HepG2 (cell line): ENCODE measurements at regions not wholly inside any gene's neighbourhood (a gene's known extent, or its start where the extent isn't known, plus 50 kb on each side); places are given as distances from the start of the nearest gene placed in this dataset.

Experiments
- ATAC-seq: fragments of 200-7000 bp; cut with Tn5 transposase; 3 replicates; pipeline ENCODE4 v1.9.1; 2020; ENCODE audit warnings: mild to moderate bottlenecking, moderate library complexity
- BruUV-seq: library from RNA; stranded (reverse); fragments of 400-500 nt; replicated peaks from 2 replicates; lab custom pipeline; 2021; lab: Mats Ljungman, UMichigan
- CTCF ChIA-PET: fragments of 300-600 bp; formaldehyde crosslinking; extraction: SDS; loops from one replicate; lab custom pipeline; 2021; ENCODE audit warnings: low total read pairs, inconsistent platforms, low intra/inter-chr PET ratio; lab: Yijun Ruan, JAX
- POLR2A ChIA-PET: fragments of 350-600 bp; sonication (Branson Sonifier 250); formaldehyde crosslinking; loops from one replicate; lab custom pipeline; 2020; ENCODE audit warnings: antibody characterized with exemption, inconsistent platforms; lab: Yijun Ruan, JAX
- DNase-seq: peaks from one replicate; pipeline ENCODE4 v3.0.0-alpha.2; 2015; ENCODE audit warnings: low spot score
- FAIRE-seq: peaks from 3 replicates; lab custom pipeline; 2011; peaks lifted over from hg19 to GRCh38; lab: Jason Lieb, UNC
- H2AFZ ChIP-seq: one replicate; pipeline ENCODE4 v1.6.1; 2011; ENCODE audit warnings: low read length, inconsistent platforms
- H3K27ac ChIP-seq: fragments of 300-600 bp; 3 replicates; pipeline ENCODE4 v1.8.0; 2011; ENCODE audit warnings: mixed run types, mild to moderate bottlenecking, mixed read lengths, low read length, inconsistent platforms; ENCODE audit not compliant: insufficient read depth; ENCODE audit errors: extremely low read length
- H3K27me3 ChIP-seq, 2 experiments: fragments of 200-600 bp in 1 of 2; 2 replicates in 1 of 2; 3 replicates in 1 of 2; pipeline versions ENCODE4 v1.6.0 to v1.8.0; 2011; ENCODE audit warnings: low read length in 2 of 2, mild to moderate bottlenecking in 2 of 2, moderate library complexity in 2 of 2, inconsistent platforms in 1 of 2; ENCODE audit not compliant: insufficient read depth in 2 of 2, control insufficient read depth in 1 of 2
- H3K36me3 ChIP-seq, 2 experiments: fragments of 200-600 bp in 1 of 2; replicated peaks in 1 of 2; 2 replicates in 1 of 2; 3 replicates in 1 of 2; pipeline versions ENCODE4 v1.5.1 to v1.8.0; 2011; ENCODE audit warnings: low read length in 2 of 2, inconsistent platforms in 1 of 2; ENCODE audit not compliant: insufficient read depth in 2 of 2, control insufficient read depth in 1 of 2
- H3K4me1 ChIP-seq: 2 replicates; pipeline ENCODE4 v1.5.1; 2012; ENCODE audit warnings: low read length, inconsistent platforms; ENCODE audit not compliant: insufficient read depth
- H3K4me2 ChIP-seq: 2 replicates; pipeline ENCODE4 v1.6.0; 2011; ENCODE audit warnings: low read depth, low read length, inconsistent platforms
- H3K4me3 ChIP-seq, 3 experiments: fragments of 200-600 bp in 1 of 3; sonication (generic), shearing (Covaris generic) in 1 of 3; replicated peaks in 1 of 3; 2 replicates each; pipeline ENCODE4 v1.5.1; 2011 to 2016; ENCODE audit warnings: low read length in 3 of 3, inconsistent platforms in 2 of 3, low read depth in 2 of 3, mild to moderate bottlenecking in 2 of 3, control low read depth in 1 of 3, mixed read lengths in 1 of 3; ENCODE audit not compliant: insufficient read depth in 1 of 3
- H3K79me2 ChIP-seq: one replicate; pipeline ENCODE4 v1.6.1; 2011; ENCODE audit warnings: low read length, inconsistent platforms; ENCODE audit not compliant: insufficient read depth
- H3K9ac ChIP-seq: 2 replicates; pipeline ENCODE4 v1.6.0; 2011; ENCODE audit warnings: mild to moderate bottlenecking, low read depth, low read length, inconsistent platforms; ENCODE audit not compliant: insufficient read depth
- H3K9me3 ChIP-seq: 2 replicates; pipeline ENCODE4 v1.5.1; 2012; ENCODE audit warnings: mild to moderate bottlenecking, low read length
- H4K20me1 ChIP-seq: 2 replicates; pipeline ENCODE4 v1.6.0; 2011; ENCODE audit warnings: inconsistent platforms, mild to moderate bottlenecking, low read length, moderate library complexity; ENCODE audit not compliant: insufficient read depth
- BORCS8-MEF2B ChIP-seq: sonication (generic); formaldehyde crosslinking; IDR thresholded peaks from 2 replicates; pipeline ENCODE4 v1.8.0; 2022; ENCODE audit warnings: mild to moderate bottlenecking, missing genetic modification reagents
- DNMT1 ChIP-seq: sonication (generic); formaldehyde crosslinking; IDR thresholded peaks from 2 replicates; pipeline ENCODE4 v1.5.1; 2020; ENCODE audit warnings: mild to moderate bottlenecking, missing genetic modification reagents
- ETV6 ChIP-seq: sonication (generic); formaldehyde crosslinking; conservative IDR thresholded peaks from 2 replicates; pipeline ENCODE4 v1.4.0; 2020; ENCODE audit warnings: missing genetic modification reagents
- FOSL2 ChIP-seq: sonication (generic); formaldehyde crosslinking; IDR thresholded peaks from 2 replicates; pipeline ENCODE4 v1.4.0; 2020; ENCODE audit warnings: missing genetic modification reagents
- KLF11 ChIP-seq: IDR thresholded peaks from 2 replicates; pipeline ENCODE4 v1.6.1; 2016; ENCODE audit warnings: missing compliant biosample characterization
- ONECUT2 ChIP-seq: sonication (generic); formaldehyde crosslinking; IDR thresholded peaks from 2 replicates; pipeline ENCODE4 v1.4.0; 2020; ENCODE audit warnings: missing genetic modification reagents
- RAD21 ChIP-seq: fragments of 450-650 bp; formaldehyde crosslinking; IDR thresholded peaks from 2 replicates; pipeline ENCODE4 v1.5.0; 2020; ENCODE audit warnings: mild to moderate bottlenecking
- RARG ChIP-seq: sonication (generic); formaldehyde crosslinking; IDR thresholded peaks from 2 replicates; pipeline ENCODE4 v1.4.0; 2020; ENCODE audit warnings: low read depth, mild to moderate bottlenecking, missing genetic modification reagents
- RBM22 ChIP-seq: fragments of 200-400 bp; formaldehyde crosslinking; optimal IDR thresholded peaks from 2 replicates; pipeline ENCODE3; 2017; ENCODE audit warnings: mild to moderate bottlenecking, low read length, moderate library complexity
- SRSF1 ChIP-seq: fragments of 200-400 bp; formaldehyde crosslinking; optimal IDR thresholded peaks from 2 replicates; pipeline ENCODE3; 2017; ENCODE audit warnings: mild to moderate bottlenecking, low read depth, low read length, moderate library complexity
- THAP7 ChIP-seq: sonication (generic); formaldehyde crosslinking; IDR thresholded peaks from 2 replicates; pipeline ENCODE4 v1.8.1; 2023; ENCODE audit warnings: mild to moderate bottlenecking, missing genetic modification reagents
- ZNF10 ChIP-seq: sonication (generic); formaldehyde crosslinking; IDR thresholded peaks from 2 replicates; pipeline ENCODE4 v1.4.0; 2020; ENCODE audit warnings: mild to moderate bottlenecking, low read depth, missing genetic modification reagents, borderline replicate concordance
- ZNF83 ChIP-seq: sonication (generic); formaldehyde crosslinking; IDR thresholded peaks from 2 replicates; pipeline ENCODE4 v1.4.0; 2020; ENCODE audit warnings: missing genetic modification reagents, mild to moderate bottlenecking, borderline replicate concordance
- in situ Hi-C: cut with HindIII; loops from 2 replicates; pipeline ENCODE4 v1.10.0; 2017; ENCODE audit warnings: low pct_unique_long_range_greater_than_20kb; ENCODE audit not compliant: extremely low pct_ligation_motif_present
- intact Hi-C: fragments of 100-400 bp; cut with micrococcal nuclease; formaldehyde crosslinking; loops from one replicate; pipeline ENCODE4 v1.10.0; 2022; ENCODE audit not compliant: unreplicated experiment
- TF ChIP-seq, protein P1 (sequence below): sonication (generic); formaldehyde crosslinking; IDR thresholded peaks from 2 replicates; pipeline ENCODE4 v1.8.0; 2022; ENCODE audit warnings: missing genetic modification reagents, mild to moderate bottlenecking, borderline replicate concordance
- TF ChIP-seq, protein P2 (sequence below): fragments of 450-650 bp; IDR thresholded peaks from 2 replicates; pipeline ENCODE4 v1.6.1; 2017
- TF ChIP-seq, protein P3 (sequence below): sonication (generic); formaldehyde crosslinking; IDR thresholded peaks from 2 replicates; pipeline ENCODE4 v1.4.0; 2020; ENCODE audit warnings: missing genetic modification reagents, mild to moderate bottlenecking, borderline replicate concordance

GRCh38 chr3:159239059-159239458, 437.2 kb downstream of the MFSD1 start:
- no peak overlapping the region for H2AFZ ChIP-seq
- TF ChIP-seq ONECUT2 (CRISPR knock-in tag) (no peak), THAP7 (no peak), ZNF83 (CRISPR knock-in tag) (no peak), RBM22 (no peak), DNMT1 (CRISPR knock-in tag) (no peak), SRSF1 (no peak), FOSL2 (CRISPR knock-in tag) (no peak), ZNF10 (CRISPR knock-in tag) (no peak), KLF11 (CRISPR knock-in tag) (no peak), RAD21 (no peak), BORCS8-MEF2B (CRISPR knock-in tag) (no peak), ETV6 (CRISPR knock-in tag) (no peak), RARG (no peak)
- TF ChIP-seq, protein P1, sequence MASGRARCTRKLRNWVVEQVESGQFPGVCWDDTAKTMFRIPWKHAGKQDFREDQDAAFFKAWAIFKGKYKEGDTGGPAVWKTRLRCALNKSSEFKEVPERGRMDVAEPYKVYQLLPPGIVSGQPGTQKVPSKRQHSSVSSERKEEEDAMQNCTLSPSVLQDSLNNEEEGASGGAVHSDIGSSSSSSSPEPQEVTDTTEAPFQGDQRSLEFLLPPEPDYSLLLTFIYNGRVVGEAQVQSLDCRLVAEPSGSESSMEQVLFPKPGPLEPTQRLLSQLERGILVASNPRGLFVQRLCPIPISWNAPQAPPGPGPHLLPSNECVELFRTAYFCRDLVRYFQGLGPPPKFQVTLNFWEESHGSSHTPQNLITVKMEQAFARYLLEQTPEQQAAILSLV (CRISPR knock-in tag), result no peak
- TF ChIP-seq, protein P2, sequence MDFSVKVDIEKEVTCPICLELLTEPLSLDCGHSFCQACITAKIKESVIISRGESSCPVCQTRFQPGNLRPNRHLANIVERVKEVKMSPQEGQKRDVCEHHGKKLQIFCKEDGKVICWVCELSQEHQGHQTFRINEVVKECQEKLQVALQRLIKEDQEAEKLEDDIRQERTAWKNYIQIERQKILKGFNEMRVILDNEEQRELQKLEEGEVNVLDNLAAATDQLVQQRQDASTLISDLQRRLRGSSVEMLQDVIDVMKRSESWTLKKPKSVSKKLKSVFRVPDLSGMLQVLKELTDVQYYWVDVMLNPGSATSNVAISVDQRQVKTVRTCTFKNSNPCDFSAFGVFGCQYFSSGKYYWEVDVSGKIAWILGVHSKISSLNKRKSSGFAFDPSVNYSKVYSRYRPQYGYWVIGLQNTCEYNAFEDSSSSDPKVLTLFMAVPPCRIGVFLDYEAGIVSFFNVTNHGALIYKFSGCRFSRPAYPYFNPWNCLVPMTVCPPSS, result no peak
- TF ChIP-seq, protein P3, sequence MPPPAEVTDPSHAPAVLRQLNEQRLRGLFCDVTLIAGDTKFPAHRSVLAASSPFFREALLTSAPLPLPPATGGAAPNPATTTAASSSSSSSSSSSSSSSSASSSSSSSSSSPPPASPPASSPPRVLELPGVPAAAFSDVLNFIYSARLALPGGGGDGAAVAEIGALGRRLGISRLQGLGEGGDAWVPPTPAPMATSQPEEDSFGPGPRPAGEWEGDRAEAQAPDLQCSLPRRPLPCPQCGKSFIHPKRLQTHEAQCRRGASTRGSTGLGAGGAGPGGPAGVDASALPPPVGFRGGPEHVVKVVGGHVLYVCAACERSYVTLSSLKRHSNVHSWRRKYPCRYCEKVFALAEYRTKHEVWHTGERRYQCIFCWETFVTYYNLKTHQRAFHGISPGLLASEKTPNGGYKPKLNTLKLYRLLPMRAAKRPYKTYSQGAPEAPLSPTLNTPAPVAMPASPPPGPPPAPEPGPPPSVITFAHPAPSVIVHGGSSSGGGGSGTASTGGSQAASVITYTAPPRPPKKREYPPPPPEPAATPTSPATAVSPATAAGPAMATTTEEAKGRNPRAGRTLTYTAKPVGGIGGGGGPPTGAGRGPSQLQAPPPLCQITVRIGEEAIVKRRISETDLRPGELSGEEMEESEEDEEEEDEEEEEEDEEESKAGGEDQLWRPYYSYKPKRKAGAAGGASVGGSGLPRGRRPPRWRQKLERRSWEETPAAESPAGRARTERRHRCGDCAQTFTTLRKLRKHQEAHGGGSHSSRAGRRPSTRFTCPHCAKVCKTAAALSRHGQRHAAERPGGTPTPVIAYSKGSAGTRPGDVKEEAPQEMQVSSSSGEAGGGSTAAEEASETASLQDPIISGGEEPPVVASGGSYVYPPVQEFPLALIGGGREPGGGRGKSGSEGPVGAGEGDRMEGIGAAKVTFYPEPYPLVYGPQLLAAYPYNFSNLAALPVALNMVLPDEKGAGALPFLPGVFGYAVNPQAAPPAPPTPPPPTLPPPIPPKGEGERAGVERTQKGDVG (CRISPR knock-in tag), result no peak
- no peaks in the 10 kb centered on the region for H3K36me3 ChIP-seq
- H3K27ac ChIP-seq, result no peak overlapping the region
- no peak for FAIRE-seq
- H4K20me1 ChIP-seq, result no peaks in the 10 kb centered on the region
- in situ Hi-C loops, result no loop called here
- no TSS peak for BruUV-seq
- POLR2A ChIA-PET, result no interaction called here
- CTCF ChIA-PET, result no interaction called here
- no peaks in the 10 kb centered on the region for H3K4me1 ChIP-seq
- no peak overlapping the region for H3K4me2 ChIP-seq
- H3K9me3 ChIP-seq, result no peaks in the 10 kb centered on the region
- DNase-seq, result no peak
- no peak overlapping the region for H3K4me3 ChIP-seq
- no peaks in the 10 kb centered on the region for H3K27me3 ChIP-seq
- intact Hi-C loops, result no loop called here
- no peak for ATAC-seq
- H3K79me2 ChIP-seq, result no peaks in the 10 kb centered on the region
- no peak overlapping the region for H3K9ac ChIP-seq
